ENCODE measurements at regions not wholly inside any gene's neighbourhood (a gene's known extent, or its start where the extent isn't known, plus 50 kb on each side); places are given as distances from the start of the nearest gene placed in this dataset.

GRCh38 chr16:72657791-72658190 is 390.1 kb downstream of the ZFHX3 start:
- no peaks in the 10 kb centered on the region for H3K4me1 ChIP-seq
- TF ChIP-seq POLR2A (IDR thresholded peaks at IDR 0.05) (no peak), CTCF (IDR thresholded peaks at IDR 0.05) (no peak)
- no peak for DNase-seq

GRCh38 chr16:72657164-72657563 is 390.8 kb downstream of the ZFHX3 start:
- Histone ChIP-seq H3K27ac (no peak overlapping the region), H3K4me1 (no peaks in the 10 kb centered on the region), H3K9me3 (no peaks in the 10 kb centered on the region), H3K36me3 (no peaks in the 10 kb centered on the region), H3K4me3 (no peak overlapping the region), H3K27me3 (no peaks in the 10 kb centered on the region)
- no peak for DNase-seq
- TF ChIP-seq POLR2A (IDR thresholded peaks at IDR 0.05) (no peak), CTCF (IDR thresholded peaks at IDR 0.05) (no peak)

More at GRCh38 chr16:72657791-72658190, 390.1 kb downstream of the ZFHX3 start:
- no peaks in the 10 kb centered on the region for H3K27me3 ChIP-seq
- no peaks in the 10 kb centered on the region for H3K9me3 ChIP-seq
- no peak overlapping the region for H3K27ac ChIP-seq
- H3K4me3 ChIP-seq = no peak overlapping the region
- no peaks in the 10 kb centered on the region for H3K36me3 ChIP-seq

GRCh38 chr16:72654535-72654934 is 393.4 kb downstream of the ZFHX3 start:
- H3K36me3 ChIP-seq = no peaks in the 10 kb centered on the region
- H3K27ac ChIP-seq = no peak overlapping the region
- TF ChIP-seq POLR2A (IDR thresholded peaks at IDR 0.05) (no peak), CTCF (IDR thresholded peaks at IDR 0.05) (no peak)
- no peak for DNase-seq
- H3K4me3 ChIP-seq = no peak overlapping the region
- H3K9me3 ChIP-seq = no peaks in the 10 kb centered on the region
- no peaks in the 10 kb centered on the region for H3K4me1 ChIP-seq
- no peaks in the 10 kb centered on the region for H3K27me3 ChIP-seq

- no peaks in the 10 kb centered on the region for H3K4me1 ChIP-seq
- DNase-seq = no peak
- H3K9me3 ChIP-seq = no peaks in the 10 kb centered on the region
- TF ChIP-seq CTCF (IDR thresholded peaks at IDR 0.05) = no peak
- no peak for TF ChIP-seq POLR2A (IDR thresholded peaks at IDR 0.05)
- H3K36me3 ChIP-seq = no peaks in the 10 kb centered on the region
- no peak overlapping the region for H3K4me3 ChIP-seq
- H3K27ac ChIP-seq = no peak overlapping the region
- H3K27me3 ChIP-seq = no peaks in the 10 kb centered on the region
Observed at GRCh38 chr16:72649254-72649944, 398.5 kb downstream of the ZFHX3 start.

GRCh38 chr16:72646615-72647014 is 401.3 kb downstream of the ZFHX3 start:
- TF ChIP-seq CTCF (IDR thresholded peaks at IDR 0.05) (no peak), POLR2A (IDR thresholded peaks at IDR 0.05) (no peak)
- Histone ChIP-seq H3K4me1 (no peaks in the 10 kb centered on the region), H3K9me3 (no peaks in the 10 kb centered on the region), H3K36me3 (no peaks in the 10 kb centered on the region), H3K27ac (no peak overlapping the region), H3K4me3 (no peak overlapping the region), H3K27me3 (no peaks in the 10 kb centered on the region)
- no peak for DNase-seq

- TF ChIP-seq POLR2A (IDR thresholded peaks at IDR 0.05) (no peak), CTCF (IDR thresholded peaks at IDR 0.05) (no peak)
- no peak overlapping the region for H3K27ac ChIP-seq
- no peak for DNase-seq
- no peak overlapping the region for H3K4me3 ChIP-seq
- no peaks in the 10 kb centered on the region for H3K9me3 ChIP-seq
- H3K36me3 ChIP-seq = no peaks in the 10 kb centered on the region
- H3K4me1 ChIP-seq = no peaks in the 10 kb centered on the region
- no peaks in the 10 kb centered on the region for H3K27me3 ChIP-seq
Observed at GRCh38 chr16:72645538-72645937, 402.4 kb downstream of the ZFHX3 start.
